Thymus (tissue), 11 donors: ENCODE measurements at regions not wholly inside any gene's neighbourhood (a gene's known extent, or its start where the extent isn't known, plus 50 kb on each side); places are given as distances from the start of the nearest gene placed in this dataset.
"Not testable (repeated sequence)": the region's sequence is repeated elsewhere in the genome, so short reads cannot be mapped to it uniquely, and the experiment has no call there.

Experiments used
- DNase-seq, 9 donors: peaks; one replicate each; pipeline ENCODE4 v3.0.0-alpha.2; 2013; ENCODE audit warnings: low spot score in 9 of 9, low read depth in 6 of 9, missing footprints in 1 of 9
- H3K27ac ChIP-seq, 2 donors: one replicate each; pipeline ENCODE4 v1.5.1; 2013; ENCODE audit warnings: control low read depth in 1 of 2, low read depth in 1 of 2, low read length in 1 of 2, mild to moderate bottlenecking in 1 of 2, moderate library complexity in 1 of 2
- H3K27me3 ChIP-seq, 2 donors: one replicate each; pipeline ENCODE4 v1.5.1; 2013; ENCODE audit warnings: low read length in 1 of 2; ENCODE audit not compliant: control insufficient read depth in 2 of 2, insufficient read depth in 1 of 2
- H3K36me3 ChIP-seq, 2 donors: one replicate each; pipeline ENCODE4 v1.5.1; 2013; ENCODE audit warnings: low read length in 1 of 2, mild to moderate bottlenecking in 1 of 2, moderate library complexity in 1 of 2; ENCODE audit not compliant: control insufficient read depth in 2 of 2, insufficient read depth in 2 of 2
- H3K4me1 ChIP-seq, 2 donors: one replicate each; pipeline ENCODE4 v1.5.1; 2013; ENCODE audit warnings: low read length in 2 of 2; ENCODE audit not compliant: control insufficient read depth in 2 of 2, insufficient read depth in 2 of 2
- H3K4me3 ChIP-seq, 2 donors: one replicate each; pipeline ENCODE4 v1.5.1; 2013; ENCODE audit warnings: low read length in 2 of 2, control low read depth in 1 of 2, mild to moderate bottlenecking in 1 of 2
- H3K9me3 ChIP-seq, 2 donors: one replicate each; pipeline ENCODE4 v1.5.1; 2013; ENCODE audit warnings: low read length in 1 of 2, mild to moderate bottlenecking in 1 of 2; ENCODE audit not compliant: control insufficient read depth in 2 of 2, insufficient read depth in 1 of 2
- WGBS: extraction: QIAGEN DNeasy Blood & Tissue Kit; methylation state at CpG from one replicate; pipeline ENCODE4 v1.1.7; 2013; 5-methylcytosine and 5-hydroxymethylcytosine counted together
- donor health status: healthy.

GRCh38 chr17:22161376-22161775, 469.1 kb downstream of the KCNJ18 start:
- WGBS, result 95% methylated on average over 7 of the region's 7 CpGs
- no peak overlapping the region for H3K27ac ChIP-seq
- no peak overlapping the region for H3K4me3 ChIP-seq
- H3K36me3 ChIP-seq, result no peaks in the 10 kb centered on the region
- no peak for DNase-seq
- no peaks in the 10 kb centered on the region for H3K27me3 ChIP-seq
- no peaks in the 10 kb centered on the region for H3K9me3 ChIP-seq
- no peaks in the 10 kb centered on the region for H3K4me1 ChIP-seq

DNA sequence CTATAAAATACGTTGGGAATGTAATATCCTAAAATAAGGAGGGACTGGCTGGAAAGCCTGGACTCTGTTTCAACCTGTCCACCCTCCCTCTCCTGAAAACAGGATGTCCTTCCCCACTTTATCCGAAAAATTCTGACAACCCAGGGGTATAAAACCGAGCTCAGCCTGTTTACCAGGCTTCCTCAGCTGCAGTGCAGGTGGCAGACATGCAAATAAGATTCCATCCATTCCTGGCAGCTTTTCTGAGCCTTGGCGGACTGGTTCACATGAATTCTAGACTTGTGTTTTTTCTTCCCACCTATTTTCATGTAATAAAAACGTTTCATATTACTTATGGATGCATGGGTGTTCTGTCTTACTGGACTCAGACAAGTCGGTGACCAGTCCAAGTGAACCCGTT, 479.3 kb downstream of the KCNJ18 start:
- Histone ChIP-seq H3K4me3 (no peak overlapping the region), H3K36me3 (no peaks in the 10 kb centered on the region)
- 50% methylated on average over 7 of the region's 7 CpGs for WGBS

GRCh38 chr17:22193113-22193512, 500.8 kb downstream of the KCNJ18 start:
- Histone ChIP-seq H3K27ac (no peak overlapping the region), H3K9me3 (no peaks in the 10 kb centered on the region), H3K4me3 (no peak overlapping the region), H3K4me1 (no peaks in the 10 kb centered on the region), H3K27me3 (no peaks in the 10 kb centered on the region), H3K36me3 (no peaks in the 10 kb centered on the region)
- no peak for DNase-seq
- WGBS, result 70% methylated on average over 2 of the region's 2 CpGs

More for the DNA sequence above, 479.3 kb downstream of the KCNJ18 start:
- no peak for DNase-seq
- Histone ChIP-seq H3K9me3 (peaks cover 0 to 6% of the 10 kb centered on the region in 2 donors), H3K27ac (no peak overlapping the region), H3K4me1 (no peaks in the 10 kb centered on the region), H3K27me3 (no peaks in the 10 kb centered on the region)

DNA sequence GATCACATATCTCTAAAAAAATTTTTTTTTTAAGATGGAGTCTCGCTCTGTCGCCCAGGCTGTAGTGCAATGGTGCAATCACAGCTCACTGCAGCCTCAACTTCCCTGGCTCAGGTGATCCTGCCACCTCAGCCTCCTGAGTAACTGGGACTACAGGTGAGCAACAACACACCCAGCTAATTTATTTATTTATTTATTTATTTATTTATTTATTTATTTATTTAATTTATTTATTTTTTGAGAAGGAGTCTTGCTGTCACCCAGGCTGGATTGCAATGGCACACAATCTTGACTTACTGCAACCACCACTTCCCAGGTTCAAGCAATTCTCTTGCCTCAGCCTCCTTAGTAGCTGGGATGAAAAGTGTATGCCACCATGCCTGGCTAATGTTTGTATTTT, 507.9 kb downstream of the KCNJ18 start:
- not testable (repeated sequence) for H3K9me3 ChIP-seq, H3K27me3 ChIP-seq
- WGBS, result 74% methylated on average over 2 of the region's 2 CpGs

GRCh38 chr17:22202702-22203101, 510.4 kb downstream of the KCNJ18 start:
- H3K4me1 ChIP-seq, result no peaks in the 10 kb centered on the region
- no peak overlapping the region for H3K27ac ChIP-seq
- no peak for DNase-seq
- WGBS, result 93% methylated on average over 20 of the region's 20 CpGs
- no peaks in the 10 kb centered on the region for H3K36me3 ChIP-seq
- no peak overlapping the region for H3K4me3 ChIP-seq
- H3K27me3 ChIP-seq, result no peaks in the 10 kb centered on the region
- H3K9me3 ChIP-seq, result peaks cover 6 to 8% of the 10 kb centered on the region in 2 donors

More for the DNA sequence above, 507.9 kb downstream of the KCNJ18 start:
- not testable (repeated sequence) for H3K4me1 ChIP-seq, H3K4me3 ChIP-seq, H3K27ac ChIP-seq, H3K36me3 ChIP-seq, DNase-seq

GRCh38 chr17:22203208-22203715, 510.9 kb downstream of the KCNJ18 start:
- H3K36me3 ChIP-seq, result no peaks in the 10 kb centered on the region
- no peak overlapping the region for H3K27ac ChIP-seq
- H3K9me3 ChIP-seq, result peaks cover 6 to 12% of the 10 kb centered on the region in 2 donors
- no peak for DNase-seq
- H3K4me3 ChIP-seq, result no peak overlapping the region
- no peaks in the 10 kb centered on the region for H3K4me1 ChIP-seq
- no peaks in the 10 kb centered on the region for H3K27me3 ChIP-seq
- 95% methylated on average over 29 of the region's 29 CpGs for WGBS

- H3K27me3 ChIP-seq, H3K36me3 ChIP-seq, H3K4me1 ChIP-seq, H3K27ac ChIP-seq, H3K4me3 ChIP-seq, DNase-seq: not testable (repeated sequence)
- peaks cover 5 to 12% of the 10 kb centered on the region in 2 donors for H3K9me3 ChIP-seq
- WGBS, result 90% methylated on average over 13 of the region's 13 CpGs
Observed at GRCh38 chr17:22204076-22204475, 511.8 kb downstream of the KCNJ18 start.

DNA sequence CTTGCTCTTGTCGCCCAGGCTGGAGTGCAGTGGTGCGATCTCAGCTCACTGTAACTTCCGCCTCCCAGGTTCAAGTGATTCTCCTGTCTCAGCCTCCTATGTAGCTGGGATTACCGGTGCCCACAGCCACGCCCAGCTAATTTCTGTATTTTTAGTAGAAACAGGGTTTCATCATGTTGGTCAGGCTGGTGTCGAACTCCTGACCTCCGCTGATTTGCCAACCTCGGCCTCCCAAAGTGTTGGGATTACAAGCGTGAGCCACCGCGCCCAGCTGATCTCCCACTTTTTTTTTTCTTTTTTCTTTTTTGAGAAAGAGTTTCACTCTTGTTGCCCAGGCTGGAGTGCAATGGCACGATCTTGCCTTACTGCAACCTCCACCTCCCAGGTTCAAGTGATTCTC, 517.9 kb downstream of the KCNJ18 start:
- H3K4me1 ChIP-seq, DNase-seq, H3K27me3 ChIP-seq, H3K4me3 ChIP-seq, H3K36me3 ChIP-seq, H3K27ac ChIP-seq: not testable (repeated sequence)
- peaks cover 2 to 23% of the 10 kb centered on the region in 2 donors for H3K9me3 ChIP-seq
- 93% methylated on average over 12 of the region's 12 CpGs for WGBS

- not testable (repeated sequence) for H3K27ac ChIP-seq, DNase-seq, H3K27me3 ChIP-seq, H3K4me3 ChIP-seq, H3K36me3 ChIP-seq, H3K4me1 ChIP-seq
- H3K9me3 ChIP-seq, result peaks cover 4 to 34% of the 10 kb centered on the region in 2 donors
- WGBS, result 80% methylated on average over 4 of the region's 4 CpGs
Observed at GRCh38 chr17:22213169-22213568, 520.8 kb downstream of the KCNJ18 start.

- Histone ChIP-seq H3K27ac (no peak overlapping the region), H3K36me3 (no peaks in the 10 kb centered on the region), H3K9me3 (peaks cover 5 to 37% of the 10 kb centered on the region in 2 donors), H3K4me3 (no peak overlapping the region), H3K4me1 (no peaks in the 10 kb centered on the region), H3K27me3 (no peaks in the 10 kb centered on the region)
- DNase-seq, result no peak
- WGBS, result 58% methylated on average over 27 of the region's 27 CpGs
Observed at GRCh38 chr17:22217135-22217534, 524.8 kb downstream of the KCNJ18 start.
